Stomach (tissue), 4 donors: ENCODE measurements at regions not wholly inside any gene's neighbourhood (a gene's known extent, or its start where the extent isn't known, plus 50 kb on each side); places are given as distances from the start of the nearest gene placed in this dataset.

ENCODE experiments used
- CTCF ChIP-seq, 7 experiments: fragments of 450-650 bp in 4 of 7; fragments of 200-600 bp in 3 of 7; sonication (generic) in 3 of 7; IDR thresholded peaks; one replicate each; pipeline ENCODE4 v1.5.1; 2016 to 2019; ENCODE audit warnings: antibody characterized with exemption in 7 of 7, control low read depth in 2 of 7, mild to moderate bottlenecking in 1 of 7
- EP300 ChIP-seq: sonication (generic); formaldehyde crosslinking; IDR thresholded peaks from one replicate; pipeline ENCODE4 v1.6.1; 2017; ENCODE audit warnings: antibody characterized with exemption
- POLR2A ChIP-seq, 4 donors: fragments of 450-650 bp; IDR thresholded peaks; one replicate each; pipeline ENCODE4 v1.6.1; 2016; ENCODE audit warnings: antibody characterized with exemption in 4 of 4, control low read depth in 2 of 4, mild to moderate bottlenecking in 1 of 4, moderate library complexity in 1 of 4

- TF ChIP-seq CTCF (IDR thresholded peaks at IDR 0.05) (no peak), POLR2A (IDR thresholded peaks at IDR 0.05) (no peak), EP300 (no peak)
These were observed 919.2 kb downstream of the METTL15 start for GRCh38 chr11:29027436-29027835.
